Peyer's patch (tissue), 4 donors: ENCODE measurements at regions not wholly inside any gene's neighbourhood (a gene's known extent, or its start where the extent isn't known, plus 50 kb on each side); places are given as distances from the start of the nearest gene placed in this dataset.
"Not testable (repeated sequence)": the region's sequence is repeated elsewhere in the genome, so short reads cannot be mapped to it uniquely, and the experiment has no call there.

ENCODE experiments used
- DNase-seq, 3 donors: peaks; one replicate each; pipeline ENCODE4 v3.0.0-alpha.2; 2017 to 2019
- H3K27ac ChIP-seq, 4 donors: fragments of 200-600 bp; sonication (generic); one replicate each; pipeline ENCODE4 v1.5.1; 2016 to 2019
- H3K27me3 ChIP-seq, 2 donors: fragments of 200-600 bp; sonication (generic); one replicate each; pipeline ENCODE4 v1.5.1; 2019
- H3K36me3 ChIP-seq, 3 donors: fragments of 200-600 bp; sonication (generic); one replicate each; pipeline ENCODE4 v1.5.1; 2016 to 2019
- H3K4me1 ChIP-seq, 4 donors: fragments of 200-600 bp; sonication (generic); one replicate each; pipeline ENCODE4 v1.5.1; 2016 to 2019
- H3K4me3 ChIP-seq, 4 donors: fragments of 200-600 bp; sonication (generic); 1 replicate in 3 of 4; 2 replicates in 1 of 4; pipeline ENCODE4 v1.5.1; 2016 to 2019; ENCODE audit warnings: mild to moderate bottlenecking in 1 of 4
- H3K9me3 ChIP-seq, 4 donors: fragments of 200-600 bp; sonication (generic); one replicate each; pipeline ENCODE4 v1.5.1; 2016 to 2019; ENCODE audit warnings: mild to moderate bottlenecking in 1 of 4
- POLR2A ChIP-seq, 2 donors: fragments of 450-650 bp; IDR thresholded peaks; one replicate each; pipeline ENCODE4 v1.5.1; 2017; ENCODE audit warnings: antibody characterized with exemption in 2 of 2, mild to moderate bottlenecking in 2 of 2, moderate library complexity in 2 of 2
- TF ChIP-seq, protein P1 (sequence below), 6 experiments: fragments of 450-650 bp in 4 of 6; fragments of 200-600 bp in 2 of 6; sonication (generic) in 1 of 6; IDR thresholded peaks; one replicate each; pipeline ENCODE4 v1.5.1; 2017 to 2019; ENCODE audit warnings: antibody characterized with exemption in 6 of 6, mild to moderate bottlenecking in 3 of 6, moderate library complexity in 1 of 6

DNA sequence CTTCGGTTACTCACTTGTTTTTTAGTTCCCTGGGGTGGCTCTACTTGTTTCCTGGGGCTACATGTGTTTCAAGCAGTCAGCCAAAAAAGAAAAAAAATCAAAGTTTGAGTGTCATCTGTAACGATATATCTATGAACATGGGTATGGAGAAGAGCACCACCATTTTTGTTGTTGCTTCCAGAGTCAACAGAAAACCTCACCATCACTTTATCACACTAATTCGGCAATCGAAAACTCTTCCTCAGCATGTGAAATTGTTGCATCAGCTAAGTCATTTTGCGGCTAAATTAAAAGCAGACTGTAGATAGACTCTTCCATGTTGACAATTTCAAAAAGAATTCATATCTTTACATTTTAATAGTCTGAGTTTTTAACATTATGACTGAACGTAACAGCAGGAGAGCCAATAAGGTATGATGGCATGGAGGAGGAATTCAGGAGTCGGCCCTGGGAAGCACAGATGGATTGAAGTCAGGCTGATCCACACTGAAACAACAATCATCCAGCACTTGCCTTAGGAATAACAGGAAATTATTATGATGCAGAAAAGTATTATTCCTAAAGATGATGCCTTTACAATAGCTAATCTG lies 455.7 kb upstream of the KLF6 start:
- H3K27ac ChIP-seq, result peak overlapping the region in 2 of 4 donors; percentile 4 to 87
- no peaks in the 10 kb centered on the region for H3K36me3 ChIP-seq

DNA sequence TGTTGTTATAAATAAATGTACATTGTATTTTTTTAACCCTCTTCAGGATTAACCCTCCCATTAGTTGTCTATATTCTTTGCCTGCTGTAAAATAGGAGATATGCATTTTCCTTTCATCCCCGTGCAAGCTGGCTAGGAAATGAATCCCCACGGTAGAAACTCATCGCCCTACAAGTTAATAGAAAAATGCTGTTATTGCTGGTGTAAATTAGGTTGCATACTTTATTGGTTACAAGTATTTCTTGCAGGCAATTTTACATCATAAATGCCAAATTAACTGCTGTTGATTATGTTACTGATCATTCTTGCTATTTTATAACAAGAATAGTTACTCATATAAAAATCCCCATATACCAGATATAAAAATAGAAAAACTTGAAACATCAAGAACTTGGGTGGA lies 454.2 kb upstream of the KLF6 start:
- Histone ChIP-seq H3K27ac (no peak overlapping the region), H3K9me3 (no peaks in the 10 kb centered on the region), H3K27me3 (no peaks in the 10 kb centered on the region), H3K4me1 (no peaks in the 10 kb centered on the region), H3K36me3 (no peaks in the 10 kb centered on the region), H3K4me3 (no peak overlapping the region)
- TF ChIP-seq, protein P1, sequence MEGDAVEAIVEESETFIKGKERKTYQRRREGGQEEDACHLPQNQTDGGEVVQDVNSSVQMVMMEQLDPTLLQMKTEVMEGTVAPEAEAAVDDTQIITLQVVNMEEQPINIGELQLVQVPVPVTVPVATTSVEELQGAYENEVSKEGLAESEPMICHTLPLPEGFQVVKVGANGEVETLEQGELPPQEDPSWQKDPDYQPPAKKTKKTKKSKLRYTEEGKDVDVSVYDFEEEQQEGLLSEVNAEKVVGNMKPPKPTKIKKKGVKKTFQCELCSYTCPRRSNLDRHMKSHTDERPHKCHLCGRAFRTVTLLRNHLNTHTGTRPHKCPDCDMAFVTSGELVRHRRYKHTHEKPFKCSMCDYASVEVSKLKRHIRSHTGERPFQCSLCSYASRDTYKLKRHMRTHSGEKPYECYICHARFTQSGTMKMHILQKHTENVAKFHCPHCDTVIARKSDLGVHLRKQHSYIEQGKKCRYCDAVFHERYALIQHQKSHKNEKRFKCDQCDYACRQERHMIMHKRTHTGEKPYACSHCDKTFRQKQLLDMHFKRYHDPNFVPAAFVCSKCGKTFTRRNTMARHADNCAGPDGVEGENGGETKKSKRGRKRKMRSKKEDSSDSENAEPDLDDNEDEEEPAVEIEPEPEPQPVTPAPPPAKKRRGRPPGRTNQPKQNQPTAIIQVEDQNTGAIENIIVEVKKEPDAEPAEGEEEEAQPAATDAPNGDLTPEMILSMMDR (IDR thresholded peaks at IDR 0.05), result no peak
- TF ChIP-seq POLR2A (IDR thresholded peaks at IDR 0.05), result no peak
- no peak for DNase-seq

More for the DNA sequence above, 455.7 kb upstream of the KLF6 start:
- no peak overlapping the region for H3K4me3 ChIP-seq
- no peaks in the 10 kb centered on the region for H3K4me1 ChIP-seq
- no peaks in the 10 kb centered on the region for H3K9me3 ChIP-seq
- no peak for TF ChIP-seq POLR2A (IDR thresholded peaks at IDR 0.05)
- DNase-seq, result no peak
- no peaks in the 10 kb centered on the region for H3K27me3 ChIP-seq

DNA sequence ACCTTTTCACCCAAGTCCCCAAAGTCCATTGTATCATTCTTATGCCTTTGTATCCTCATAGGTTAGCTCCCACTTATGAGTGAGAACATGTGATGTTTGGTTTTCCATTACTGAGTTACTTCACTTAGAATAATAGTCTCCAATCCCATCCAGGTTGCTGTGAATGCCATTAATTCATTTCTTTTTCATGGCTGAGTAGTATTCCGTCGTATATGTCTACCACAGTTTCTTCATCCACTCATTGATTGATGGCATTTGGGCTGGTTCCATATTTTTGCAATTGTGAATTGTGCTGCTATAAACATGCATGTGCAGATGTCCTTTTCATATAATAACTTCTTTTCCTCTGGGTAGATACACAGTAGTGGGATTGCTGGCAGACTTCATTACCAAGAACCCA lies 451.9 kb upstream of the KLF6 start:
- H3K4me3 ChIP-seq, H3K9me3 ChIP-seq, H3K36me3 ChIP-seq, H3K4me1 ChIP-seq, DNase-seq, H3K27me3 ChIP-seq, H3K27ac ChIP-seq: not testable (repeated sequence)

DNA sequence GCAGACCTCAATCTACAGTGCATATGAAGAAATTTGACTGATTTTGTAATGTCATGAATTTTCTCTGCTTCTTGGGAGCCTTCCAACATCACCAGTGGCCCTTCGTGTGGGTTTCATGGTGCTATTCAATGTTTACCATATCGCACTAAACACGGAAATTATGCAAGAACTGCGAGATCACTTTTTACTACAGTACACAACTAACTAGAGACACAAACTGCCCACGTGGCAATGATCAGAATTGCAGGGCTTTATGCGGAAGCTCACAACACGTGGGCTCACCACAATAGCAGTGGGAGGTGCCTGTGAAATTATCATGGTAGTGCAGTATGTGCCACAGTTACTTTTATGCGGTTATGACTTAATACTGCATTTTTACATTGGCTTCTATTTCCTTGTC lies 449.7 kb upstream of the KLF6 start:
- no peak for TF ChIP-seq POLR2A (IDR thresholded peaks at IDR 0.05)
- TF ChIP-seq, protein P1 (IDR thresholded peaks at IDR 0.05), result peak in 2 of 6 experiments; percentile 15 to 29
- no peaks in the 10 kb centered on the region for H3K36me3 ChIP-seq
- H3K4me1 ChIP-seq, result no peaks in the 10 kb centered on the region
- no peaks in the 10 kb centered on the region for H3K27me3 ChIP-seq
- H3K4me3 ChIP-seq, result no peak overlapping the region
- no peaks in the 10 kb centered on the region for H3K9me3 ChIP-seq
- no peak overlapping the region for H3K27ac ChIP-seq
- peak in 2 of 3 donors; percentile 17 to 57 for DNase-seq

DNA sequence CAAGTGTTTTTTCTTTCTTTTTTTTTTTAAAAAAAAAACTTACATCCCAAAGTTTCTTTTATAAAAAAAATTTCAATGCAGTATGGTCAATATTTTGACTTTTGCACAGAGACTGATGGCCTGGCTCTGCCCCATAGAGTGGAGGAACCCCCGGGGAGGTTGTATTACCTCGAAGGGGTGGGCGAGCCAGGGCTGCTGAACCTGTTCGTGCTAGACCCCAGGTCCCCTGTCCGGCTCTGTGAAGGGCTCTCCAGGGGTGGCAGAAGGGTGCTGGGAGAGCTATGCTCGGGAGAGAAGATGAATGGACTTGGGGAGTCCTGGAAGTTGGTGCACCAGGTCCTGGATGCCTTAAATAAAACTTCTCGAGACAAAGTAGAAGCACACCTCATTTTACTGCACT lies 446.4 kb upstream of the KLF6 start:
- no peak for TF ChIP-seq POLR2A (IDR thresholded peaks at IDR 0.05)
- TF ChIP-seq, protein P1 (IDR thresholded peaks at IDR 0.05), result no peak
- Histone ChIP-seq H3K4me1 (no peaks in the 10 kb centered on the region), H3K27me3 (no peaks in the 10 kb centered on the region), H3K27ac (no peak overlapping the region), H3K4me3 (no peak overlapping the region), H3K36me3 (no peaks in the 10 kb centered on the region), H3K9me3 (no peaks in the 10 kb centered on the region)
- no peak for DNase-seq

DNA sequence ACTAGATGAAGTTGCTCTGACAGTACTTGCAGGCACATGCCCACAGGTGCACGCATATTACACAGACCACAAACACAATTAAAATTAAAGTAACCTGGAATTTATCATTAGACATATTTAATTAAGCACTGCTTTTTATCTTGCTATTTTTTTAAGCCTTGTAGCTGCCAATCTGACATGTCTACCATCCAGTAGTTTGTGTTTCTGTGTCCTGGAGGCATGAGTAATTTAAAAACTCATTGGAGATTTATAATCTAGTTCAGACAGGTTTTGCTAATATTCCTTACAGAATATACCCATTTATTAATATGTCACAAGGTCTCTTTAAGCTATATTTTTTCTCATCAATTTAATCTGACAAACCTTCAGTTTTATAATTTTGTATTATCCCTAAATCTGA lies 445.0 kb upstream of the KLF6 start:
- no peak overlapping the region for H3K27ac ChIP-seq
- TF ChIP-seq, protein P1 (IDR thresholded peaks at IDR 0.05), result no peak
- no peak for TF ChIP-seq POLR2A (IDR thresholded peaks at IDR 0.05)
- no peaks in the 10 kb centered on the region for H3K9me3 ChIP-seq
- H3K4me3 ChIP-seq, result no peak overlapping the region
- no peaks in the 10 kb centered on the region for H3K27me3 ChIP-seq
- H3K4me1 ChIP-seq, result no peaks in the 10 kb centered on the region
- DNase-seq, result no peak
- no peaks in the 10 kb centered on the region for H3K36me3 ChIP-seq

DNA sequence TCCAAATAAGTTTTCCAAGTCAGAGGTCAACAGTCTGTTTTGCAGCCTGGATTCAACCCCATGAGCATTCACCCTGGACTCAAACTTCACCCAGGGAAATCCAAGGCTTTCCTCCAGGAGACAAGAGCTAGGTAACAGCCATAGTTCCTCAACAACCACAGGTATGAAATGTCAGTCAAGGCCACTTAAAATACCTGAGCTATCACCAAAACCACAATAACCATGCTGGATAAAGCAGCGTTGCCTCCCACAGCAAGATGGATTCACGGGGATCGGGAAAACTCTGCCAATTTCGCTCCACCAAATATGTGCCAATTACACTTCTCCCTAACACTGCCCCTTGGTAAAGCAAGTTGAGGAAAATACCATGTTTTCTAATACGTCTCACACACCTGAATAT lies 444.1 kb upstream of the KLF6 start:
- Histone ChIP-seq H3K27ac (no peak overlapping the region), H3K4me3 (no peak overlapping the region), H3K27me3 (no peaks in the 10 kb centered on the region), H3K36me3 (no peaks in the 10 kb centered on the region), H3K4me1 (no peaks in the 10 kb centered on the region), H3K9me3 (no peaks in the 10 kb centered on the region)
- DNase-seq, result no peak
- no peak for TF ChIP-seq POLR2A (IDR thresholded peaks at IDR 0.05)
- TF ChIP-seq, protein P1 (IDR thresholded peaks at IDR 0.05), result no peak
